ENCODE measurements at regions not wholly inside any gene's neighbourhood (a gene's known extent, or its start where the extent isn't known, plus 50 kb on each side); places are given as distances from the start of the nearest gene placed in this dataset.

- TF ChIP-seq CTCF (IDR thresholded peaks at IDR 0.05) (no peak), POLR2A (IDR thresholded peaks at IDR 0.05) (no peak), POLR2AphosphoS5 (IDR thresholded peaks at IDR 0.05) (no peak)
These were observed 755.8 kb upstream of the EDIL3 start for GRCh38 chr5:85140471-85140870.

Data from stomach (tissue), 4 donors.